ENCODE measurements at regions not wholly inside any gene's neighbourhood (a gene's known extent, or its start where the extent isn't known, plus 50 kb on each side); places are given as distances from the start of the nearest gene placed in this dataset.
A peak's percentile ranks its signal among the peaks of the same experiment; 100 is the strongest.
"Not testable (repeated sequence)": the region's sequence is repeated elsewhere in the genome, so short reads cannot be mapped to it uniquely, and the experiment has no call there.

- no TSS peak for BruUV-seq (replicated peaks)
- DNase-seq (ENCODE audit: low read depth, low spot score) (no peak), ATAC-seq (no peak)
- in situ Hi-C loops (cut with HindIII; ENCODE audit: low pct_unique_long_range_greater_than_20kb, low sequenced_read_pairs): no loop called here
- no peaks in the 10 kb centered on the region for H3K27me3 ChIP-seq (ENCODE audit: control insufficient read depth, insufficient read depth, low read length)
- no peak overlapping the region for H3K4me3 ChIP-seq (ENCODE audit: low read depth in 2 of 2, low read length in 2 of 2)
- H3K36me3 ChIP-seq (ENCODE audit: control insufficient read depth, insufficient read depth, low read length): no peaks in the 10 kb centered on the region
- intact Hi-C loops (cut with micrococcal nuclease; ENCODE audit: unreplicated experiment): no loop called here
- H3K27ac ChIP-seq (ENCODE audit: low read length): no peak overlapping the region
- TF ChIP-seq POLR2AphosphoS5 (IDR thresholded peaks at IDR 0.05; ENCODE audit: low read depth, low read length): no peak
- TF ChIP-seq SIN3A (IDR thresholded peaks at IDR 0.05; ENCODE audit: borderline replicate concordance, insufficient read depth, low read depth, low read length): no peak
- no peak for TF ChIP-seq TCF7L2 (IDR thresholded peaks at IDR 0.05; ENCODE audit: low read depth, low read length)
- no peak for TF ChIP-seq CTCF (IDR thresholded peaks at IDR 0.05)
- TF ChIP-seq, protein P1, sequence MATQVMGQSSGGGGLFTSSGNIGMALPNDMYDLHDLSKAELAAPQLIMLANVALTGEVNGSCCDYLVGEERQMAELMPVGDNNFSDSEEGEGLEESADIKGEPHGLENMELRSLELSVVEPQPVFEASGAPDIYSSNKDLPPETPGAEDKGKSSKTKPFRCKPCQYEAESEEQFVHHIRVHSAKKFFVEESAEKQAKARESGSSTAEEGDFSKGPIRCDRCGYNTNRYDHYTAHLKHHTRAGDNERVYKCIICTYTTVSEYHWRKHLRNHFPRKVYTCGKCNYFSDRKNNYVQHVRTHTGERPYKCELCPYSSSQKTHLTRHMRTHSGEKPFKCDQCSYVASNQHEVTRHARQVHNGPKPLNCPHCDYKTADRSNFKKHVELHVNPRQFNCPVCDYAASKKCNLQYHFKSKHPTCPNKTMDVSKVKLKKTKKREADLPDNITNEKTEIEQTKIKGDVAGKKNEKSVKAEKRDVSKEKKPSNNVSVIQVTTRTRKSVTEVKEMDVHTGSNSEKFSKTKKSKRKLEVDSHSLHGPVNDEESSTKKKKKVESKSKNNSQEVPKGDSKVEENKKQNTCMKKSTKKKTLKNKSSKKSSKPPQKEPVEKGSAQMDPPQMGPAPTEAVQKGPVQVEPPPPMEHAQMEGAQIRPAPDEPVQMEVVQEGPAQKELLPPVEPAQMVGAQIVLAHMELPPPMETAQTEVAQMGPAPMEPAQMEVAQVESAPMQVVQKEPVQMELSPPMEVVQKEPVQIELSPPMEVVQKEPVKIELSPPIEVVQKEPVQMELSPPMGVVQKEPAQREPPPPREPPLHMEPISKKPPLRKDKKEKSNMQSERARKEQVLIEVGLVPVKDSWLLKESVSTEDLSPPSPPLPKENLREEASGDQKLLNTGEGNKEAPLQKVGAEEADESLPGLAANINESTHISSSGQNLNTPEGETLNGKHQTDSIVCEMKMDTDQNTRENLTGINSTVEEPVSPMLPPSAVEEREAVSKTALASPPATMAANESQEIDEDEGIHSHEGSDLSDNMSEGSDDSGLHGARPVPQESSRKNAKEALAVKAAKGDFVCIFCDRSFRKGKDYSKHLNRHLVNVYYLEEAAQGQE (IDR thresholded peaks at IDR 0.05; ENCODE audit: insufficient read depth in 1 of 2, low read depth in 2 of 2, low read length in 1 of 2): no peak
- ChIA-PET POLR2A (no interaction called here), CTCF (no interaction called here)
- H3K4me1 ChIP-seq (ENCODE audit: control insufficient read depth, insufficient read depth, low read length): no peaks in the 10 kb centered on the region
- no peaks in the 10 kb centered on the region for H3K9me3 ChIP-seq (ENCODE audit: control insufficient read depth, insufficient read depth, low read depth, low read length)
Observed at GRCh38 chr12:59357811-59358210, 238.0 kb upstream of the SLC16A7 start.

GRCh38 chr12:59346248-59346647 lies 249.6 kb upstream of the SLC16A7 start:
- DNase-seq (ENCODE audit: low read depth, low spot score); ATAC-seq; in situ Hi-C loops (cut with HindIII; ENCODE audit: low pct_unique_long_range_greater_than_20kb, low sequenced_read_pairs); intact Hi-C loops (cut with micrococcal nuclease; ENCODE audit: unreplicated experiment); POLR2A ChIA-PET; H3K27ac ChIP-seq (ENCODE audit: low read length); H3K36me3 ChIP-seq (ENCODE audit: control insufficient read depth, insufficient read depth, low read length); H3K4me3 ChIP-seq (ENCODE audit: low read depth in 2 of 2, low read length in 2 of 2); CTCF ChIA-PET; H3K4me1 ChIP-seq (ENCODE audit: control insufficient read depth, insufficient read depth, low read length); BruUV-seq (replicated peaks); H3K9me3 ChIP-seq (ENCODE audit: control insufficient read depth, insufficient read depth, low read depth, low read length); H3K27me3 ChIP-seq (ENCODE audit: control insufficient read depth, insufficient read depth, low read length): not testable (repeated sequence)
- TF ChIP-seq CTCF (IDR thresholded peaks at IDR 0.05): peak; percentile 46

DNA sequence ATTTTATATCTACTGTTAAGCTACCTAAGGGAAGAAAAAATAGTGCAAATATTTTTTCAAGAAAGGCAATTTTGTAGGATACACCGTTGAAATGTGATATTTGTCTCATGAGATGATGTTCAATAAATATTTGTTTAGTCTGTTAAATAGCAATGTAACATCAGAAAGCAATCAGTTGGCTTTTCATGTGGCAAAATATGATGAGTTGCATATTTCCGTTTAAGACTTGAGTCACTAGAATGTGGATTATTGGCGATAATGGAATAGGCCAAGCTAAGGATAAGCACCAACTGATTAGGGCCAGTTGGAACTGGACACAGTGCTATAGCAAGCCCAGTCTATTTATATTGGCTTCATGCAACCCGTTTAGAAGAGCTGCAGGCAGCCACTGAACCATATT lies 250.4 kb upstream of the SLC16A7 start:
- intact Hi-C loops (cut with micrococcal nuclease; ENCODE audit: unreplicated experiment) (no loop called here), in situ Hi-C loops (cut with HindIII; ENCODE audit: low pct_unique_long_range_greater_than_20kb, low sequenced_read_pairs) (no loop called here)
- ChIA-PET CTCF (no interaction called here), POLR2A (no interaction called here)
- TF ChIP-seq CTCF (IDR thresholded peaks at IDR 0.05) (no peak), SIN3A (IDR thresholded peaks at IDR 0.05; ENCODE audit: borderline replicate concordance, insufficient read depth, low read depth, low read length) (no peak), TCF7L2 (IDR thresholded peaks at IDR 0.05; ENCODE audit: low read depth, low read length) (no peak), POLR2AphosphoS5 (IDR thresholded peaks at IDR 0.05; ENCODE audit: low read depth, low read length) (no peak)
- TF ChIP-seq, protein P1 (IDR thresholded peaks at IDR 0.05; ENCODE audit: insufficient read depth in 1 of 2, low read depth in 2 of 2, low read length in 1 of 2): no peak
- H3K4me1 ChIP-seq (ENCODE audit: control insufficient read depth, insufficient read depth, low read length): no peaks in the 10 kb centered on the region
- DNase-seq (ENCODE audit: low read depth, low spot score) (no peak), ATAC-seq (no peak)
- H3K27me3 ChIP-seq (ENCODE audit: control insufficient read depth, insufficient read depth, low read length): no peaks in the 10 kb centered on the region
- H3K4me3 ChIP-seq (ENCODE audit: low read depth in 2 of 2, low read length in 2 of 2): no peak overlapping the region
- no peaks in the 10 kb centered on the region for H3K36me3 ChIP-seq (ENCODE audit: control insufficient read depth, insufficient read depth, low read length)
- no peaks in the 10 kb centered on the region for H3K9me3 ChIP-seq (ENCODE audit: control insufficient read depth, insufficient read depth, low read depth, low read length)
- no TSS peak for BruUV-seq (replicated peaks)
- no peak overlapping the region for H3K27ac ChIP-seq (ENCODE audit: low read length)
